Activated CD4-positive, alpha-beta T cell treated with anti-CD3 and anti-CD28 coated beads, Interleukin-10, Interleukin-2, amounts not matched to agents 100 ng/mL and 50 ng/mL, durations not matched to agents 16 hours and 8 hours (primary cell): ENCODE measurements at regions not wholly inside any gene's neighbourhood (a gene's known extent, or its start where the extent isn't known, plus 50 kb on each side); places are given as distances from the start of the nearest gene placed in this dataset.

Source experiments
- DNase-seq: peaks from one replicate; pipeline ENCODE4 v3.0.0-alpha.2; 2020

DNA sequence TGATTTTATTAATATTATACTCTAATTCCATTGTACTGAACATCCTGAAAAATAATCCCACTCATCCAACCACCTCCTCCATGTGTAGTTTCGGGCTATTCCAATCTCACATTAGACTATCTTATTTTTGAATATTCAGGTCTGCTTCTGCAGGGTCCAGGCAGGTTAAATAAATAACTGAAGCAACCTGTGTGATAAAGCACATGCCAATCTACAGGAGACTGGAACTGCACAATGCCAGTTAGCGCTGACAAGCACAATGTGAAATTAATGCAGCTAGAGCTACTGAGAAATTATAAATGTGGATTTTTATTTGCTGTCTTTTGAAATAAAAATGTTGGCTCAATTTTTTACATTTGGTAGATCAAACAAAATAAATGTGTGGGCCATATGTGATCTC lies 540.1 kb upstream of the ATXN8OS start:
- no peak for DNase-seq

DNA sequence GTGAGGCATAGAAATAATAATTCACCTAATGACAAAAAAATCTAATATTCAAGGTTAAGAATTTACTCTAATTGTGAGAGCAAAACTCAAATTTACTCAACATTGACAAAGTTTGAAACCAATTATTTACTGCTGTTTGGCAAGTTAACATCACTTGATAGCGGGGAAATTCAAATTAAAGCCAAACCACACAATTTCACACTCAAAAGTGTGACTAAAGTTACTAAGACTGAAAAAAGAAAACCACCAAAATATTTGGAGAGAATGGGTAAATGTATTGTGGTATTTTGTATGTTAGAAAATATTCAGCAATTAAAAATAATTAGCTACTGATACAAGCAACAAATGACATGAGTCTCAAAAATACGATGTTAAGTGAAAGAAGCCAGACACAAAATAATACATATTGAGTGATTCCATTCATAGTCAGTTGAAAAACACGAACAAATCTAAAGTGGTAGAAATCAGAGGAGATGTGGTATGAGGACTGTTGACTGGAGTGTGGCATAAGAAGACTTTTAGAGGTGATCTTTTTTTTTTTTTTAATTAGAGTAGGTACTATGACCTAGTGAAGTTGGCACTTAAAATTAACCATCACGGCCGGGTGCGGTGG lies 541.4 kb upstream of the ATXN8OS start:
- DNase-seq, result no peak

DNA sequence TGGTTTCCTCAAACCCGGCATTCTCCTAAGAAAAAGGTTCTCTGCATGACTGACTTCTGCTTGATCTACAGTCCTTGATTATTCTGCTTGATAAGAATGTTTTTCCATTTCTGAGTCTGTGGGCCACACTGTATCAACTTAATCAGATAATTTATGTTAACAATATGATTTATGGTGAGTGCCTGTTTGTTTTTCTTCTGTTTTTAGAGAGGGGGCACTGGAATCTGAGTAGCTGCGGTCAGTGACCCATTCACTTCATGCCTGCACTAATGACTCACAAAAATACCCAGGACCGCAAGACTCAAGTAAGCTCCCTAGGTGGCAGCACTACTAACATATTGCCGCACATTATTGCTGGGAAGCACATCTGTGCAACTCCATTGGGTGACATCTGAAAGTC lies 542.3 kb upstream of the ATXN8OS start:
- DNase-seq, result peak; percentile 27

DNA sequence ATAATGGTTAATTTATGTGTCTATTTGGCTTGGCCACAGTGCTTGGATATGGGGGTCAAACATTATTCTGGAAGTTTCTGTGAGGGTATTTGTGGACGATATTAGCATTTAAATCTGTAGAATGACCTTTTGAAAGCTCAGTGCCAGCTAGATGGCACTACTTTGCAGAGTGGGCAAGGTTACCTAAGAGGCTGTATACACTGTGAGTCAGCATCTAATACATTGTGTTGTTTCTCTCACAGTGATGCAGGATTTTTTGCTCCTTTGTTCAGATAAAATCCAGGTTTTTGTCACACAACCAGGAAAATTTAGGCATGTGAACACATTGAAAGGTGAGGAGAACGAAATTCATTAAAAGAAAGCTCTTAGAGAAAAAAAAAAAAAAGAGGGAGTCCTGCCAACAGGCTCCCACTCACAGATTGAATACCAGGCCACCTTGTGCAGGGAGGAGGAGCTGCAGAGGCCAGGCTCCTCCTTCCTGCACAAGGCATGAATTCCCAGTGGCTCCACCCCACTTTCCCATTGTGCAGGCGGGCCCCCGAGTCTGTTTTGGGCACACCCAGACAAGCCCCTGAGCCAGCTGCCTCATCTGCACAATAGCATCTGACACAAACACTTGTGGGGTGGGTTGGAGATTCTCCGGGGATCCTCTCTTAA lies 551.0 kb upstream of the ATXN8OS start:
- no peak for DNase-seq

DNA sequence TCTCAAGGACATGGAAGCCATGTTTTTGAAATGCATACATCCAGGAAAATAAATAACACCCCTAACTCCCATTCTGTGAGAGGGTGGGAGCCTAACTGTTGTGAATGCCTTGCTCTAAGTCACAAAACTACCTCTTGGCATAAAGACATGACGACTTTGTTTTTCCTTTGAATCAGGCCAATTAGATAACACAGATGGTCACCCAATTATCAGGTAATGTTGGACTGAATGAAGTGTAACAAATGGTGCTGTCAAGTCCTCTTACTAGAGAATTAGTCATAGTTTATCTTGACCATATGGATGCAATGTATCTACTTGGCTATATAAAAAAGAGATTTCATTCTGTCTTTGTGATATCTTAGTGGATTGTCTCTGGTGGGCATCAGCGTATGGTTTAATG lies 553.6 kb upstream of the ATXN8OS start:
- no peak for DNase-seq

DNA sequence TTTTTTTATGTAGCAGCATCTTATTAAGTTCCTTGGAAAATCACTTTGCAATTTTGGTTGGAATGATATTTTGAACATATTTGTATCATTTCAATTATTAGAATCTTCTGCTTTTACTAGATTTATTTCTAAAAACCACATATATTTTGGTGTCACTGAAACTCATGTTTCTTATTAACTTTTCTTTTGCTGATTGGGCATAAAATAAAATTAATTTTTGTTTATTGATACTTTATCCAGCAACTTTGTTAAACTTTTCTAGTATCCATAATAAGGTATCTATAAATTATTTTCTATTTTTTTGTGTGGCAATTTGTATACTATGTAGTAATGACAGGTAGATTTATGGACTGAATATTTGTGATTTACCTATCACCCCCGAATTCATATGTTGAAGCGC lies 556.4 kb upstream of the ATXN8OS start:
- DNase-seq, result no peak

DNA sequence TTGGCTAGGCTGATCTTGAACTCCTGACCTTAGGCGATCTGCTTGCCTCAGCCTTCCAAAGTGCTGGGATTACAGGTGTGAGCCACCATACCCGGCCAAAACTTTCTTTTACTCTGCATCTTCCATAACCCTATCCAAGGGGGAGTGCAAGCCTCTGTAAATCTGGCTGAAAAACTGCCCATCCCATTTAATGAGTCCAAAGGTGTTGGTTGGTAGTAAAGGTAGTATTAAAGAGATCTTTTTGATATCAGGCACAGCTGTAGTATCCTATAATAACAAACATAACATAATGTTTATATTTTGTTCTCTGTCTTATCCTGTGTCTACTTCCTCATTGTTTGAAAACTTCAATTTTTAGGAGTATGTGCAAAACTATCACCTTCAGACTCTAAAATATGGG lies 559.8 kb upstream of the ATXN8OS start:
- DNase-seq, result no peak

DNA sequence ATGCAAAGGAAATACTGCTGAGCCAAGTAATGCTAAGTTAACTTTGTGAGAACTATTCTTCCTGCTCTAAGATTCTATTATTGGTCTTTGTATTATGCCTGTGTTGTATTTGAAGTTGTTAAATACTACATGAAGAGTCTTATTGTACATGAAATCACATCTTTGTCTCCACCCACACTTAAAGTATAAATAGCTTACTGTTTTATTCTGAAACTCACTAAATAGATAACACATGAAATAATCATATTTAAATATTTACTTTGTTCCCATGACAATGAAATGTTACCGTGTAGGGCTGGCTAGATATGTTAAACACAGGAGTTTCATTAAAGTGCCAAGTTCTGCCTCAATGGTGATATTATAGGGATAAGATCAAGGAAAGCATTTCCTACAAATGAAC lies 562.1 kb upstream of the ATXN8OS start:
- DNase-seq, result no peak

DNA sequence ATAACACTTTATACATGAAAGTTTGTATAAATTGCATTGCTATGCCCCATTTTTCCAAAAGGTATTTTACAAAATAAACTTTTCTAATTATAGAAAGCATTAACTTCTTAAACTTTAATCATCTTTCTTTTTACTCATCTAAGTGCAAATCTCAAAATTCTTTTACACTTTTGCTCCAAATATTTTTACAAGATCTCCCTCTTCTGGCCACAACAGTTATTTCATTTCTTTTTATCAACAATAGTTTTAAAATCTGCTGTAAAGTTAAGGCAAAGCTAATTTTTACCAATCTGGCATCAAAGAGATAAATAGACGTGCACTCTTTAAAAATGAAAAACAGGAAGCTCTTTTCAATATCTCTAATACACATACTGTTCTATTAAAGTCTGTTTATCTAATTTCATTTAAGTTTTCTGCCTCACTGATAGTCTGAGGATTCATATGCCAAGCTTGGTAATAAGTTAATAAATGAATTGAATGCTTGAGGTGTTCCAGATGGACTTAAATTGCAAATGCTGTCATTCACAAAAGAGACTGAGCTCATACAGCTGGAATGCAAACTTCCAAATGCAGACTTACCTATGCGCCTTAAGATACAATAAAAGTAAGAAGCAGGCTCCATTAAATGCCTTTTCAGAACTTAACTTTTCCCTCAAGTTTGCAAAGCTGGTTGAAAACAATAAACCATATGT lies 583.0 kb upstream of the ATXN8OS start:
- DNase-seq, result no peak

DNA sequence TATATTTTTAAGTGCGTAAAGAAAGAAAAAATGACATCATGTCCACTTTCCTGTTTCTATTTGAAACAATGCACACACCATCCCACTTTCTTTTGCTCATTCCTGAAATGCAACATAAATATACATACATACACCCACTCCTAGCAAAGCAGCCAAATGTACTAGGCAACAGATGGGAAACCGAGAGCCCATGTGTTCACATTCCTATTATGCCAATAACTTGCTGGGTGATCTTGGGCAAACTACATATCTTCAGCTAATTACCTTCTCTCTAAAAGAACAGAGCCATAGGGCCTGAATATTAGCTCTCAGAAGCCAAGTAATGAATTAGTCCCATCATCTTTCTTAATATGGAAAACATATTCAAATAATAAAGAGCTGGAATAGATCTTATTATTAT lies 610.6 kb upstream of the ATXN8OS start:
- no peak for DNase-seq

DNA sequence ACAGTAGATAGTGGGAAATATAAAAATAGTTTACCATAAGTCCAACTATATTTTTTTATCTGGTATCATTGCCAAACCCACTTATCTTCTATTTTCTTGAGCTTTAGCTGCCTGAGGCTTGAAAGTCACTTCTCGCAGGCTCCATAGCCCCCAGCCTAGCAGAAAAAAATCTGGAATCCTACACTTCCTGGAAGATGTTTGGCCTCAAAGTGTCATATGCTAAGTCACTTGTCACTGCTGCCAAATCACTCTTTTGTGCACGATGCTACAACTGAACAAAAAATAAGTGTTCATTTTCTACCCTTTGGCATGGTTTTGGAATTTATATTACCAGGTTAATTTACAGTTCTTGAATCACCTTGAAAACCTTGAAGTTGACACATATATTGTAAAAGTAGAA lies 612.5 kb upstream of the ATXN8OS start:
- no peak for DNase-seq

DNA sequence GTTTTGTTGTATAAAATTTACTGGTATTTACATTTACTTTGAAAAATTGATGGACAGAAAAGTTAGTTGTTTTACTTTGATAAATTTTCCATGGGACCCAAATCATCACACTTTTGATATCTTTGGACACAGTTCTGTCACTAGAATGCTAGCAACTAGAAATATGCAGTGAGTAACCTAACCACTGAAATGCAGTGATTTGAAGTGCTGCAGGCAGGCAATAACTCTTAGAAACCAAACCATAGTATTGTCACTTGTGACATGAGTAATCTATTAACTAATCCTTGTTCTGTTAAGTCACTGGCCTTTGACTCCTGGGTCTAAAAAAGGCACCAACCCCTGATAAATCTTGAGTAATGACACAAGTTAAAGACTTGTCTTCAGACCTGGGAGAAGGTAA lies 620.0 kb upstream of the ATXN8OS start:
- no peak for DNase-seq

DNA sequence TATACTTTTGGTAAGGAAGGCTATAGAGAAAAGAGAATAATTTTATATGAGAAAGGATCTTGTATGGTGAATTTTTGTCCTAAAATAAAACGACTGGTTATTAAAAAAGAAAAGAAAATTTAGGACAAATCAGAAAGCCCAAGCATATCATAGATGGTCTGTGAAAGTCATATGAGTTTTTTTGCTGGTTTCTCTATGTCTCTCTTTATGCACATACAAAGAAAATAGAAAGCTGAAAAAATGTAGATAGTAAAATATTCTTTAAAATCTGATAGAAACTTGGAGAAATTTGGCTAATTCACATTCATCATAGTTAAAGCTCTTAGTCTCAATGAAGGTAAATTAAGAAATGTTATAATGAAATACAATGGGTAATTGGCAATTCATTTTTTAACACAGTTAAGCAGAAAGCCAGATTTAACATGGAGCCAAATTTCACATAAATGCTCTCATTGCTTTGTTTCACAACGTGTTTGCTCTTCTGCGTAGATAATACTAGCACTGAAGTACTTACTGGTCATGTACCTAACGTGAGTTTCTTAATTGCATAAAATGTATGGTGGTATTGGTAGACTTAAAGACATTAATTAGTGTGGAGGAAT lies 621.5 kb upstream of the ATXN8OS start:
- DNase-seq, result no peak

DNA sequence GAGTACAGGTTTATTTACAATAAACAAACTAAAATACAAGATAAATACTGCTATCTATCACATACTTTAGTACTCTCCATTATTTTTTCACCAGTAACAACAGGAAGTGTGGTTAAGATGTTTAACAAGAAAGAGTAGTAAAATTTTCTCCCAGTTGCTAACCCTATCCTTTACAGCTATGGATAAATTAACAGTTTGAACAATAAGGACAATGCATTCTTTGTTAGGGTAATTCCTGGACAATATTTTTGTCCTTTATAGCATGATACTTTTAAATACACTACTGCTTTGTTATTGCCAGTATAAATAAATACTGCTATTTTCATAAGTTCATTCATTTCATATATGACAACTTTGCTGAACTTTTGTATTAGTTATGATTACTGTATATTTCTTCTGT lies 630.2 kb upstream of the ATXN8OS start:
- no peak for DNase-seq

DNA sequence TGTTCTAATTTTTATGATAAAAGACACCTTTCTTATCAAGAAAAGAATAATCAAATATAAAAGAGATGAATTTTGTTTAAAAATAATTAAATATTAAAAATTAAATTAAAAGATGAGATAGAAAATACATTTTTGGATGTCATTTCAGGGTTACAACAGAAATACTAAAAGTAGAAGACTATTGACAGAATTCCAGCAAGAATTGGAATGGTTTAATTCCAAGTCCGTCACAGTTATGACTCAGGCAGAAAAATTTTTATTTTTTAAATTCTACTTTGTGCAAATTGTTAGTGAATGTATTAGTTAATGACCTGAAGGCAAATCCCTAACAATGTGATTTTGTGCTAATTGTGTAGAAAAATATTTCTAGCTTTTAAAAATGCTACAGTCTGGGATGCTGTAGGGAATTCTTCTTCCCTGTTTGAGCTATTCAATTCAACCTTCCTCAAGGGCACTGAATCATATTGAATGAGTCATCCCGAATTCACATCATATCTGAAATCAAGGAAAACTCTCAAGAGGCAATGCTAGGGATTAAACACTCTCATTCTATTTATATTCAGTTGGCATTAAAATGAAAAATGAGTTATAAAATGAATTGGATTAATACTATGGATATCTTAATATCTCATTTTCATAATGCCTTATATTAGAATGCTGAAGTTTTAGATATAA lies 633.5 kb upstream of the ATXN8OS start:
- DNase-seq, result no peak

DNA sequence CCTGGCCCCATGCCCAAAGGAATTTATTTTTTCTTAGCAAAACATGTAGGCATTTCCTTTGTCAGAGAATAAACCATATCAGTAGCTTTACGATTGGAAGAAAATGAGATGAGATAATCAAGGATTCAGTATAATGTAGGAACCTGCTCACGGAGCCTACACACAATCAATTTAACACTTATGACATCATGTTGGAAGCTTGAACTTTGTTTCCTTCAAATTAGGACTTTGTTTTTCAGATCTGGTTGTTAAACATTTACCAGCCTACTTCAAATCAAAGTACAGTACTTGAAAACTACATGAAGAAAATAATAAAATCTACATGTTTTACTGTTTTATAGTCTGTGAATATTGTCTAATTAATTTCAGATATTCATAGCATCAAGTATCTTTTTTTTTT lies 639.0 kb upstream of the ATXN8OS start:
- no peak for DNase-seq

DNA sequence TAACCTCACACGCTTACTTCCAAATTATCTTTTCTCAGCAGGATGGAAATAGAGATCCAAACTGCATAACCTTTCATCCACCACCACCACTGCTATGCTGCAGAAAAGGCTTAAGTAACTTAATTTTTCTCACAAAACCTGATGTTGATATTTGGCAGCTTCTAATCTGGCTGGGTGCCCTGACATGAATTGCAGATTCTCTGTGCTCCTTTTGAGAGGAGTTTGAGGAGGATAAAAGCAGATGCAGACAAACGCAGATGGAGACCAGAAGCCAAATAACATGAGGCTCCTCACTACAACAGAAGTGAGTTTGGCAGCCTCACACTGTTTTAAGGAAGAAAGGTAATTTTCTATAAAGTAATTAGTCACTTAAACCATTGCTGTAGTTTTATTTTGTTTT lies 646.2 kb upstream of the ATXN8OS start:
- DNase-seq, result no peak

DNA sequence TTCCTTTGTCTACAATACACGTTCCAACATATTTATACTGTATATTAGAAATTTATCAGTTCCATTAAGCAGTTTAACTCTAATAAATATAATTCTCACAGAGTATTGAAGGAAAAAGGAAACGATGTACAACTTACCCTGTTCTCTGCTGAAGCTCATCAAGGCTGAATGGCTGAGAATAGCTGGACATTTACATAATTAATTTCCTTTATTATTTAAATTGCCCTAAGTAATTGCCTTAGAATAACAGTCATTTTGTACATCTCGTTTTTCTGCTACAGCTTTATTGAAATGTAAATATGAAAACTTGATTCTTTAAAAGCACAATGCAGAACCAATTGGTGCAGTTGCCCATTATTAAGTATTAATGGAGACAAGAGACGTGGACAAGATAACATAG lies 648.3 kb upstream of the ATXN8OS start:
- DNase-seq, result no peak

DNA sequence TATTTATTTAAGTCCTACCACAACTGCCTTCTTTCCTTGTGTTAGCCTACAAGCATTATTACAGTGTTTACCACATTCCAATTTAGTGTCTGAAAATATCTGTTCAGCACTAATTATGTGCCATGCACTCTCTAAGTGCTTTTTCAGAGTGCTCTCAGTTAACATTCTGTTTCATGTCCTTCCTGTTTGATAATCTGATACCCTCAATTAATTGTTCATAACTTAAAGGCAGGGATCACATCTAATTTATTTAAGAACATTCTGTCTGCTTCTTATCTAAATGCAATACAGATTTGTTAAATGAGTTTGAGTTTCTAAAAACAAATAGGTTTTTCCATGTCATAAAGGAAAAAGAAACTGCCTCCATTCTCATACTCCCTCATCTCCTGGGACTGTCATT lies 649.6 kb upstream of the ATXN8OS start:
- no peak for DNase-seq

DNA sequence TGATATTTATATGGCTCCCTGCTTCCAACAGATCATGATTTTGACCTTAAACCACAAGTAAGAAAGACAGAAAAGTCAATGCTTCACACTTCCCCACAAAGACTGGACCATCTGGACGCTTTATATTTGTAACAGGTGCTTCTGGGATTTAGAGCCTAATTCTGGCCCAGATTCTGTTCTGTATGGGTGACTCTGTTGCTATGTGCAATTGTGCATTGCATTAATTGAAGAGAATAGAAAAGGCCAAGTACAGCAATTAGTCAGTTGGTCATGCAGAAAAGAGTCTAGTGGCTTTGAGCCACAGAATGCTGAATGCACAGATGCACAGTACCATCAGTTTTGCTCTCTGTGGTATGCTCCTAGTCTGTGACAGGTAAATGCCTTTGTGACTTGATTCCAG lies 657.4 kb upstream of the ATXN8OS start:
- no peak for DNase-seq

DNA sequence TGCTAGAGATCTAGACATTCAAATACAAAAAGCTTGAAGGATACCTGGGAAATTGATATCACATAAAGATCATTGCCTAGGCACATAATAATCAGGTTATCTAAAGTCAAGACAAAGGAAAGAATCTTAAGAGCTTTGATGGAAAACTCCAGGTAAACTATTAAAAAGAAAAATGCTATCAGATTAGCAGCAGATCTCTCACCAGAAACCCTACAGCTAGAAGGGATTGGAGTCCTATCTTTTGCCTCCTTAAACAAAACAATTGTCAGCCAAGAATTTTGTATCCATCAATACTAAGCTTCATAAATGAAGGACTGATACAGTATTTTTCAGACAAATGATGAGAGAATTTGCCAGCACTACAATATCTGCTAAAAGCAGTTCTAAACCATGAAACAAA lies 682.4 kb upstream of the ATXN8OS start:
- DNase-seq, result no peak

DNA sequence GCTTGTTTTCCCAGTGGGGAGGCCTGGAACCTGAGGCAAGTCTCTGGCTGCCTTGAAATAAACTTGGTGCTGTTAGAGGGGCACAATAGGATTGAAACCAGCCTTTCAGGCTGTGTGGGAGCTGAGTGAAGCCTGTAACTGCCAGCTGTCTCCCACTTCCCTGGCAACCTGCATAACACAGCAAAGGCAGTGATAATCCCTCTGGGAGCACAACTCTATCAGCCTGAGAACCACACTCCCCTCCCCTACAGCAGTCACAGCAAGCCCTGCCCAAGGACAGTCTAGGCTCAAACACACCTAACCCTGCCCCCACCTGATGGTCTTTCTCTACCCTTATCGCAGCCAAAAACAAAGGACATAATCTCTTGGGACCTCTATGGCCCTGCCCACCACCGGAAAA lies 683.8 kb upstream of the ATXN8OS start:
- no peak for DNase-seq

DNA sequence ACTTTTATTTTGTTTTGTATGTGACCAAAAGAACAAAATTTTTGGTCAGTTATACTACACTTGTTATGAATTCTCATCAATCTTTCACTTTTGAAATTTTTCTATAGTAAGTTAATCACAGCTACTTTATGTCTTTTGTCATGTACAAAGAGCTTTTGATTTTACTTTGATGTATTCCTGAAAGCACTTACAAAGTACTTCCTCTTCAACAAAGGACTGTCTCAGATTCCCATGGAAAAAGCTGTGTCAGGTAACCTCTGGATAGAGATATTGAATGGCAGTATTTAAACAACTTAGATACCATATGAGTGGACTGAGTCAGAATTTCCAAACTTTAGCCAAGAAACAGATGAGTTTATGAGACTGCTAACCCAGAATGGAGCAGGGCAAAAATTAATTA lies 689.3 kb upstream of the ATXN8OS start:
- no peak for DNase-seq

DNA sequence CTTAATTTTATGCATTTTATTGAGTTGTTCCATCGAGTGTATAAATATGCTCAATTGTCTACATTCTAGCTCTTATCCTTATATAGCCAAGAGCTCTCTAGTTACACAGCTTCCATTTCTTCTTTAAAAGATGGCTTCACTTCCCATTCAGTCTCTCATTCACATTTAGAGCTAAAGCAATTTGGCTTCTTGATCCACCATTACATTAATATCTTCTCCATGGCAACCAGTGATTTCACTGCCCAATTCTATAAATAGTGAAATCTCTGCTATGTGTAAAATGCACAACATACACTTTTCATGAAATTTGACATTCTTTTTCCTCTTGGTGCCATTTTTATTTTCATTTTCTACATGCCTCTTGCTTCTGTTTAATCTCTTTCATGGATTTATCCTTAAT lies 696.9 kb upstream of the ATXN8OS start:
- DNase-seq, result no peak
